Midbrain (tissue), 1 donor: ENCODE measurements at regions not wholly inside any gene's neighbourhood (a gene's known extent, or its start where the extent isn't known, plus 50 kb on each side); places are given as distances from the start of the nearest gene placed in this dataset.

Experiments used
- DNase-seq: peaks from one replicate; lab custom pipeline; 2025; lab: John Stamatoyannopoulos, UW

DNA sequence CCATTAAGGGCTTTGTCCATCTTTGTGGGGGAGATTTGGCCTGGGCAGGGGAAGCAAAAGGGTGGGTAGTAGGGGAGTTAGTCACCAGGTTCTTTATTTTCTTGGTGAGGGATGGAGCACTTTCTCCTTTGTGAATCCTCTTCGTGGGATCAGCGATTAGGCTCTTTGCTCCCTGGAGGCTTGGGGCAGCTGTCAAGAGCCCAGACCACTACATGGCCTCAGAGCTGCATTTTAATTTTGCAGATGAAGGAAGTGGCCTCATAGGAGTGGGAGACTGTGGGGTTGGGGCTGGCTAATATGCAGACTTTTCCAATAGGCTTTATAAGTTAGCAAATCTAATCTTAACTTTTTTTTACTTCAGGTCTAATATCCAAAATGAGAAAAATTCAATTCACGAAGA is 168.1 kb upstream of the DEFB112 start:
- no peak for DNase-seq

DNA sequence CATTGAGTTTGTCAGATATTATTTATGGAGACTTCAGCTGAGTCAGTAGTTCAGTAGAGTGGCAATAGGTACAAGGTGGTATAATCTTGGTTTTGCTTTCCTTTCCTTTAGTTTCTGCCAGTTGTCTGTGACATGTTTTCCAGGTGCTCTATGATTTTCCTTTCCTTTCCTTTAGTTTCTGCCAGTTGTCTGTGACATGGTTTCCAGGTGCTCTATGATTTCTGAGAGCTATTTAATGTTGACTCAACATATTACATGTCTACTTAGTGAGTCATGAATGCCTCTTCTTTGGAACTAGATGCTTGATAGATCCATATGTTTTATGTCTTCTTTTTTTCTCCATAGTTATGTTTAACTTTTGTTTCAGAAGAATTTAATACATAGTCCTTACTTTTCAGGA is 186.4 kb upstream of the DEFB112 start:
- no peak for DNase-seq

DNA sequence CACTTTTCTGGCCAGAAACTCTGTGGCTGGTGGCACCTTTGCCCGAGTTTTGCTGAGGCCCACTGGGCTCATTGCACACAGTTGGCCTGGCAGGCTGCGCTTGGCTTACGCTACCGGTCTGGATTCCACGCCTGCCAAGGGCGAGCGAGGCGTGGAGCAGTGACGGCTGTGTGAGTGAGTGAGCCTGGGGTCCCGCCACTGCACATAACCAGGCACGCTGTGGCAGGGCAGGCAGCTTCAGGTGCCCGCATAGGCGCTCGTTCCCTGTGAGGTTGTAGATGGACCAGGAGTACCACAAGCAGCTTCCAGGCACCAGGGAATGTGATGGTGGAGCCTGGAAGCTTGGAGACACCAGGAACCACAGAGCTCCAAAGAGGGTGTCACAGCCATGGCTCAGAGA is 190.1 kb upstream of the DEFB112 start:
- DNase-seq = no peak

DNA sequence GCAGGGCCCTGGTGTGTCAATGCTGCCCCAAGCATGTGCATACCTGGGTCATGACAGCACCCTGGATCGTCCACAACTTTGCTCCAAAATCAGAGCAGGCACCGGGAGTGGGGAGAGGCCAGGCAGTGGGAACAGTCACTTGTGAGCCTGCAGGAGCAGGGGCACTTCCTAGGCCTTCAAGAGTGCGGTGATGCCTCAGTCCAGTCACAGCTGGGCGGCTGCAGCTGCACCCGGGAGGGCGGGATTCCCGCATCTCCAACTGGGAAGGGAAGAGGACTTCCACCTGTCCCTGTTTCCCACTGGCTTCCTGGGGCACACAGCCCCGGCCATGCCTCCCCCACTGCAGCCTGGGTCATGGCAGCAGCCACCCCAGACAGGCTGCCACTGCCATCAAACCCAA is 191.3 kb upstream of the DEFB112 start:
- DNase-seq = no peak

- no peak for DNase-seq
Observed at GRCh38 chr6:50249493-50249892, 199.8 kb upstream of the DEFB112 start.

DNA sequence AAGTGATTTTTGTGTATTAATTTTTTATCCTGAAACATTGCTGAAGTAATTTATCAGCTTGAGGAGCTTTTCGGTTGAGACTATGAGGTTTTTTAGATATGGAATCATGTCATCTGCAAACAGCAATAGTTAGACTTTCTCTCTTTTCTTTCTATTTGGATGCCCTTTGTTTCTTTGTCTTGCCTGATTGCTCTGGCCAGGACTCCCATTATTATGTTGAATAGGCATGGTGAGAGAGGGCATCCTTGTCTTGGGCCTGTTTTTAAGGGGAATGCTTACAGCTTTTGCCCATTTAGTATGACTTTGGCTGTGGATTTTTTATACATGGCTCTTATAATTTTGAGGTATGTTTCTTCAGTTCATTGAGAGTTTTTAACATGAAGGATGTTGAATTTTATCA is 207.6 kb upstream of the DEFB112 start:
- DNase-seq = no peak

DNA sequence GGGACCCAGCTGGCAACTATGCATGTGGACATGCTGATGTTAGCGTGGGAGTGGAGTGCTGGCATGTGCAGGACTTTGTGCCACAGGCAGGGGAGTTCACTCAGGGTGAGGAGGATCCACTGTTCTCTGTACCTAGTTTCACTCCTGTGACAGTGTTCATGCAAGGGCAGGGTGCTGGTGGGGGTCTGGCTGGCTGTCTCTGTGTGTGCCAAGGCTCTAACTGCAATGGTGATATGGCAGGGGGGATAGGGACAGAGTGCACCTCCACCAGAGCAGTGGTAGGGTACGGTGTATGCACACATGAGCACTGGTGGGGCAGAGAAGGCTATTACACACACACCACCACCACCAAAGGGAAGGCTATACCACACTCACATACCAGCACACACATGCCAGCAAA is 210.2 kb upstream of the DEFB112 start:
- DNase-seq = no peak

GRCh38 chr6:50264995-50265571 is 215.4 kb upstream of the DEFB112 start:
- no peak for DNase-seq

- DNase-seq = no peak
Observed at GRCh38 chr6:50270415-50270814, 220.7 kb upstream of the DEFB112 start.

DNA sequence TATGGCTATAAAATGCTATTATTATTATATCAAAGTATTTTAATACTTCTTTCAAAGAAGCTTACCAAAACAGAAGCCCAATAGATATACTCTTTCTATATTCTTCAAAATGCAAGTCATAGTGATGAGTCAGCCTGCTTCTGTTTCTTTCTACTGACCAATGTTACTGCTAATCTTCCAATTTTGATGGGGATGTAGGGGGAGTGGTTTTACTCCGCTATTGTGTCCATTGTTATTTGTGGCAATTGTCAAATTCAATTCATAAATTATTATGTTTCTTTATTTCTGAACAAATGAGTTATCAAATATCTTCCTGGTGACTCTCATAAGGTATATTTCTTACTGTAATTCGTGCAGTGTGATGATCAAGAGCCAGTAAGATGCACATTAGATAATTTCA is 221.5 kb upstream of the DEFB112 start:
- no peak for DNase-seq

DNA sequence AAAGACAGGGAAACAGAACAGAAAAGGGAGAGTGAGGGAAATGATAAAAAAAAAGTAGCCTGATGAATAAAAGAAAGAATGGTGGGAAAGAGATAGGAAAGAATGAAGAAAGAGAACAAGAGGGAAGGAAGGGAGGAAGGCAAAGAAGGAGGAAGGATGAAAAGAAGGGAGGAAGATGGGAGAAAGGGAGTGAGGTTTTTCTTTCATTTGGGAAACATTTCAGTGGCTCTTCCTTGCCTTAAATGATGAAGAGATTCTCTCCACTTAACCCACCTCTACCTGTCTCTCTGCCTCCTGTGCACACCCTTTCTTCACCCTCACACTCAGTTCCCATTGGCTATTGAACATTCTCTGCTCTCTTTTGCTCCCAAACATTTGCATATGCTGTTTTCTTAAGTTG is 222.1 kb upstream of the DEFB112 start:
- no peak for DNase-seq

- DNase-seq = no peak
Observed at GRCh38 chr6:50272611-50273010, 222.9 kb upstream of the DEFB112 start.

DNA sequence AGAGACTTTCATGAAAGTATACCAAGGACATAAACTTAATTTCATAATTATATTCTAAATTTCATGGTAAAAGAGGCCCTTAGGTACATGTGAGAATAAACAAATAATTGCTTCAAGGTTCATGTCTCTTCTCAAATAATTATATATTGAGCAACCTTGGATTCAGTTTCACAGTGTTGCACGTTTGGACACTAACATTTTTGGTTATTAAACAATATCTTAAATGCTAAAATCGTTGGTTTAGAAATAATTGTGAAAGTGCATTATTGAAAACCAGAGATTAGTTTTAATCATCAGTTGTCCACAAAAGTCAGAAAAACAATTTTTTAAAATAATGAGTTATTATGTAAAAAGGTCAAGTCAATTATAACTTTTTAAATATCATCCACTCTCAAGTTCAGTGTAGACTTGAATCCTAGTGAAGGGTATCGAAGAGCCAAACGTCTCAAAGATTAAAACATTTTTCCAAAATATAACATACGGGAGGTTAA is 227.1 kb upstream of the DEFB112 start:
- DNase-seq = no peak

DNA sequence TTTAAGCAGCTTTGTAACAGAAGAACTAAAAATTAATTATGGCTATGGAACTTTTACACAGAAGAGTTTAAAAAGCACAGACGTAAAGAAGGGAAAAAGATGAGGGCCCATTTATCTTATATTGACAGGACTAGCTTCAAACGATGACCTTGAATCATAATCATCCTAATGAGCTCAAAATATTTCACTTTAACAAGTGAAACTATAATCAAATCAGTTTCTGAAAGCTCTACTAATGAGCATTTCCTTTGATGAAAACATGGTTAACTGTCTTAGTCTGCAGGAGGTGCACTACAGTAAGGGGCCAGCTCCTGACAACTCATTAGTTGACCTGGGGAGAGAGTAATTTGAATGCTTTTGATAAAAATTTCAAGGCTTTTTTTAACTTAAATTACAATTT is 228.0 kb upstream of the DEFB112 start:
- no peak for DNase-seq

GRCh38 chr6:50278663-50279062 is 228.9 kb upstream of the DEFB112 start:
- DNase-seq = no peak

DNA sequence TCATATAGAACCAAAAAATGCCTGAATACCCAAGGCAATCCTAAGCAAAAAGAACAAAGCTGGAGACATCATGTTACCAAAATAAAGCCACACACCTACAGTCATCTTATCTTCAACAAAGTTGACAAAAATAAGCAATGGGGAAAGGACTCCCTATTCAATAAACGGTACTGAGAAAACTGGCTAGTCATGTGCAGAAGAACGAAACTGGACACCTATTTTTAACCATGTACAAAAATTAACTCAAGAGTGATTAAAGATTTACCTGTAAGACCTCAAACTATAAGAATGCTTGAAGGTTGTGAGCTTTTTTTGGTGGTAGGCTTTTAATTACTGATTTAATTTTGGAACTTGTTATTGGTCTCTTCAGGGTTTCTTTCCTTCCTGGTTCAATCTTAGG is 236.0 kb upstream of the DEFB112 start:
- no peak for DNase-seq

GRCh38 chr6:50288241-50288640 is 238.5 kb upstream of the DEFB112 start:
- no peak for DNase-seq

GRCh38 chr6:50288881-50289280 is 239.2 kb upstream of the DEFB112 start:
- no peak for DNase-seq

DNA sequence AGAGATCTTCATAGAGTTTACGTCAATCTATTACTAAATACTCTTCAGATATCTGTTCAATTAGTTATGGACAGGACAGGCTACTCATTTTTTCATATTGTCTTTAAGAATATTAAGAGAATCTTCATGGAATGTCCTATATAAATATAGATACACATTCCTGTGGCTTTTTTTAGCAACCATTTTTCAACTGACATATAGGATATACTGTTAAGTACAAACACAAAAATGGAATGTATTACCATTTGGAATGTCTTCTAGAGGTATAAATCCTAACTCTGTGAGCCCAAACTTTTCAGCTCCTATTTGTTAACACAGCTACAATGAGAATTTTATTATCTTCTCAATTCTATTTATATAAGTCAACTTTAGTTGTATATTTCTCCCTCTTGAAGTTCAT is 239.6 kb upstream of the DEFB112 start:
- no peak for DNase-seq

DNA sequence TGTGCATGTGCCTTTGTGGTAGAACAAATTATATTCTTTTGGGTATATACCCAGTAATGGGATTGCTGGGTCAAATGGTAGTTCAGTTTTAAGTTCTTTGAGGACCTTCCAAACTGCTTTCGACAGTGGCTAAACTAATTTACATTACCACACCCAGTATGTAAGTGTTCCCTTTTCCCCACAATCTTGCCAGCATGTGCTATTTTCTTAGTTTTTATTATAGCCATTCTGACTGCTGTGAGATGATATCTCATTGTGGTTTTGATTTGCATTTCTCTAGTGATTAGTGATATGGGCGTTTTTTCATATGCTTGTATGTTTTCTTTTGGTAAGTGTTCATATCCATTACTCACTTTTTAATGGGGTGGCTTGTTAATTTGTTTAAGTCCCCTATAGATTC is 251.6 kb upstream of the DEFB112 start:
- no peak for DNase-seq

DNA sequence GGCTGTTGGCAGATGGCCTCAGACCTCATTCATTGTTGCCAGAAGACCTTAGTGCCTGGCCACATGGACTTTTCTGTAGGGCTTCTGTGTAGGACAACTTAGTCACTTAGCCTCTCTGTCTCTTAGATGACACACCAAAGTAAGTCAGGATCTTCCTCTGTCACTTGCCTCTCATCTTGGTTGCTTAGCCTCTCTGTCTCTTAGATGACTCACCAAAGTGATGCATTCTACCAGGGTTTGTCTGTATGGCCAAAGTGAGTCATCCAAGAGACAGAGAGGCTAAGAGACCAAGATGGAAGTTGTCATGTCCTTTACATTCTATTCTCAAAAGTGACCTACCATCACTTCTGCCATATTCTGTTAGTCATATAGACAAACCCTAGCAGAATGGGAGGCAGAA is 255.9 kb upstream of the DEFB112 start:
- DNase-seq = no peak

DNA sequence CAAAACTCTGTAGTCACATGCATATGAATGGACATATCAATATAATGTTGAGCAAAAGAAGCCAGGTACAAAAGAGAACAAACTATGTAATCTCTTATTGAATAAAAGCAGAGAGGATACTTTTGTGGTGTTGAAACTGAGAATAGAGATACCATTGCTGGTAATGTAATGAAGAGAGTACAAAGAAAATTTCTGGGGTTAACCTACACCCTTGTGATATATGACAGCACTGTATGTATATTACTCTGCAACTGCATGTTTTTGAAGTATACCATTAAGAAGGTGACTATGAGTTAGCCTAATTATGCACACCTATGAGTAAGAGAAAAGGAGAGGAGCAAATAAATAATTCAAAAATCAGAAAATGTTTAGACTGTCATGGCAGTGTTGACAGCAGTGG is 268.8 kb upstream of the DEFB112 start:
- no peak for DNase-seq

DNA sequence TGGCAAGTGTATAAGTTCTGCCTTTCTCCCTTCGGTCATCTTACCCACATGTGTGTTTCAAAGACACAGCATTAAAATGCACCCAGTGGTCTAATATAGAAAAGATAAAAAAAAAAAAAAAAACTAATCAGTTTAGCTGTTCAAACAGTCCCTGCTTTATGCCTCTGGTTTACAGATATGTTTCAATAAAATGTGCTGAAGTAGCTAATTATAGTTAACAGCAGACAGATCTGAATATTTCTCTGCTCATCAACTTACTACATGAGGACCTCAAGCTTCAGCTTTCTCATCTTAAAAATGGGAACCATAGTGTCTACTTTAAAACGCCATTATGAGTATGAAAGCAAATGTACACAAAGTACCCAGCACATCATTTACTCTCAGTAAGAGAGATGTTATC is 280.6 kb upstream of the DEFB112 start:
- no peak for DNase-seq

GRCh38 chr6:50330963-50331362 is 281.2 kb upstream of the DEFB112 start:
- no peak for DNase-seq

GRCh38 chr6:50333696-50334095 is 284.0 kb upstream of the DEFB112 start:
- no peak for DNase-seq
